ENCODE measurements at regions not wholly inside any gene's neighbourhood (a gene's known extent, or its start where the extent isn't known, plus 50 kb on each side); places are given as distances from the start of the nearest gene placed in this dataset.

DNA sequence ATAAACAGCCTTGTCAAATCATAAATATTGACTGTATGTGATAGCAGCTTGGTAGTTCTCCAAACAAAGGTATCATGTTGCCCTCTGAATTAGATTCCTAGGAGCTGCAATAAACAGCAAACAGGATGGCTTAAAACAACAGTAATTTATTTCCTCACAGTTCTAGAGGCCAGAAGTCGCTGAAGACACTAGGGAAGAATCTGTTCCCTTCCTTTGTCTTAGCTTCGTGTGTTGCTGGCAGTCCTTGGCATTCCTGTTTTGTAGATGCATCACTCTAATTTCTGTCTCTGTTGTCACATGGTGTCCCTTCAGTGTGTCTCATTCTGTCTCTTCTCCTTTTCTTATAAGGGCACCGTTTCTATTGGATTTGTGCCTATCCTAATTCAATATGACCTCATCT is 679.3 kb downstream of the OTOL1 start:
- DNase-seq, result no peak

DNA sequence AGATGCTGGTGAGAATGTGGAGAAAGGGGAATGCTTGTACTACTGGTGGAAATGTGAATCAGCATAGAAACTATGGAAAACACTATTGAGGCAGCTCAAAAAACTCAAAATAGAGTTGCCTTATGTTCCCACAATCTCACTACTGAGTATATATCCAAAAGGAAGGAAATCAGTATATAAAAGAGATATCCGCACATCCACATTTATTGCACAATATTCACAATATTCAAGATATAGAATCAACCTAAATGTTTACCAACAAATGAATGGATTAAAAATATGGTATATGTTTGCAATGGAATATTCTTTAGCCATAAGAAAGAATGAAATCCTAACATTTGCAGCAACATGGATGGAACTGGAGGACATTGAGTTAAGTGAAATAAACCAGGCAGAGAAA is 686.8 kb downstream of the OTOL1 start:
- no peak for DNase-seq

DNA sequence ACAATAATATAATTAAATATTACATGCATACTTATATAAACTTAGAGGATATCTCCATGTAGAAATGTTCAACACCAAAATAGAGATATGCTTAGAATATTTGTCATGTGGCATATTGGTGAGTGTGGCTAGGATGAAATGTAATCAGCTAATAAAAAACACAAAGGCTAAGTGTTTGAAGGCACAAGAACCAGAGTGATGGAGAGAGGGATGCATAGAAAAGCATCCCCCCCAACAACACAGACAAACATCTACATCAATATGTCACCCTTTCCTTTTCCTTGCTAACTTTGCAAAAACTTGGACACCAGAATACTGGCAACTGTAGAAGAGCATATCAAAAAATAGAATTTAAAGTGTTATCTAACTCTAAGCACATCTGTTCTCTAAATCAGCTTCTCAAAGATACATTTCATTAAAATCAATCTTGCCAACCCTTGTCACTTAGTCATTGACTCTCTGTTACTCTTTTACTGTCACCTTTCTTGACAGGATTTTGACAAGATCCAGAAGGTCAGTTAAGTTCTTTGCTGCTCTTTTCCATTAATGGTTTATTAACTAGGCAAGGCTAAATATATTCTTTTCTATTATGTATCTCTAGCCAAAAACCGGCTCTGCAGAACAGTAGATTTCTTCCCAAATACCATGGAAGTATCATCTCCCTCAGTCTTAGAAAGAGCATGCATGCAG is 695.9 kb downstream of the OTOL1 start:
- no peak for DNase-seq

DNA sequence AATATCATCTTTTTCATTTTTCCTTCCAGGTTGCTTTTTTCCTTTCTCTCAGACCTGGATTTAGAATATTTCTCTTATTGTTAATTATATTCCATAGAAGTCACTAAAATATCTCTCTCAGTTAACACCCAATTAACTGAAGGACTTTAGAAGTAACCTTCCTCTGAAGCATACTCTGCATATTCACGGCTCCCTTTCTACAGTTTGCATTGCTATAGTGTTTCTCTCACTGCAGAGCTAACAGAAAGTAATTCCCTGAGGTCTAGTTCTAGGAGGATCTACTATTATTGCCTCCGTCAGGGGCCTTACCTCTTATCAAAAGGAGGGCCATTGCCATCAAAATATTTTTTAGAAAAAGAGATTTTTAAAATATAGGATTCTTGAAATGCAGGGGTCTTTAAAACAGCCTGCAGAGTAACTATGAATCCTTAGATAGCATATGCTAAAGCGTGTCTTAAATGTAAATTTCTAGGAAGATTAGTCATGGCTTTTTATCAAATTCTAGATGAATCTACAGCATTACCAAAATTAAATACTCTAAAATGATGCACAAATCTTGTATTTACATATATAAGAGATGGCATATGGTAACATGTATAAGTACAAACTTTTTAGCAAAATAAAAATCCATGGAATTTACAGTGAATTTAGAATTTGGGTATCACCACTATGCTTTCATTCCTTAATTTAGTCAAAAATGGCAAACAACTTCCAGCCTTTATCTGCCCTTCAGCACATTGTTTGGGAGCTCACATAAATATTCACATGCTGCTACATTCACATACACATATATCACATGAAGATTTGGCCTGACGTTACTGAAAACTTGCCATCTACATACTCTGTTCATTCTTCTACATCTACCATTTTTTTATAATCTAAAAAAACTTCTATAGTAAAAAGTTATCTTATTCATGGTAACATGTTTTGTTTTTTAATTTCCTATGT is 696.8 kb downstream of the OTOL1 start:
- DNase-seq, result no peak

DNA sequence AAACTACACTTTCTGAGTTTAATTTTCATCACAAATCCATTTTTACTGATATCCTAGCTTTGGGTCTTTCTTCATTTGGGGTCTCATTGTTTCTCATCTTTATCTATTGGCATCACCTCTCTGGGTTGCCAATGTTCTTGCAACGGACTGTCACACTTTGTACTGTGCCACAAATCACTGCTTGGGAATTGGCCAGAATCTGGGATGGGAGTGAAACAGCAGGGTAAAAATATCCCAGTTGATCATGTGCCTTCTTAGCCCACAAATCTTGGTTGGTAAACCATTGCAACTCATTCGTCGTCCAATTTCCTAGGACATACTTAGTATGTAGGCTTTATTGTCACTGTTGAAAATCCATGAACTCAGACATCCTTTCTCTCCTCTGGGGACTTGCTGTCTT is 698.5 kb downstream of the OTOL1 start:
- no peak for DNase-seq

DNA sequence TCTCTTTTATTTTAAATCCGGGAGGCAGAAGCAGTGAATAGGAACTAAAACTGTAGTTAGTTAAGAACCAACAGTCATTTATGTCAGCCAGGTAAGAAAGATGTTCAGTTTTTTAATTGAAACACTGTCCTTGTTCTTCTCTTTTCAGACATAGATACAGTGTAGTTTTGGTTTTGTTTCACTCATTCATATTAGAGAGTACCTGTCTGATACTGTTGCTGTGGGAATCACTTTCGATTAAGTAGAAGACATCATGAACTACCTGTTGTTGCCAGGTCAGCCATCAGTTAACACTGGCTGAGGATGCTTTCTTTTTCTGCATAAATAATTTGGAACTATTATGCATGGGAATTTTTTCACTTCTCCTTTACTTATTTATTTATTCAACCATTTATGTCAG is 700.4 kb downstream of the OTOL1 start:
- no peak for DNase-seq

DNA sequence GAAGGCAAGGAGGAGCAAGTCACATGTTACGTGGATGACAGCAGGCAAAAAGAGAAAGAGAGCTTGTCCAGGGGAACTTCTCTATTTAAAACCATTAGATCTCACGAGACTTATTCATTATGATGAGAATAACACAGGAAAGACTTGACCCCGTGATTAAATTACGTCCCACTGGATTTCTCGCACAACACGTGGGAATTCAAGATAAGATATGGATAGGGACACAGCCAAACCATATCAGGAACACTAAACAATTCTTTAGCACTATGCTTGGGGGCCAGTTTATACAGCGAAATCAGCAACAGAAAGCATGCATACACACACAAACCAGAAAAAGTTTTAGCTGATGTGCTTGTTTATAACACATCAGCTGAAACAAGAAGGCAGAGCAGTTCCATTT is 704.2 kb downstream of the OTOL1 start:
- no peak for DNase-seq

DNA sequence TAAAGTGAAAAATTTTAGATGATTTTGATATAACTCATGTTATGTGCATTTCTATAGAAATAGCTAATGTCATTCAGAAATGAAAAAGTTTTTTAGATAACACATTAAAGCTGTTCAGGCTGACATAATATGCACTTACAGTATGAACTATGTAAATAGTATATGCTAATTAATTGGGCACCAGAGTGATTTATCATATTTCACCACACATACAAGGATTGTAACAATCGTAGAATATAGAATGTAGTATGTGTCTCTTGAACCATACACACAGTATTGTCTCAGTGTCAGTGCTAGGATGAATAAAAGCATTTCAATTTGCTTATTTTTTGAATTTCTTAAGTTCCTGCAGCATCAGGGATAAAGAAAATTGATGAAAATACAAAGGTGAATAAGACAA is 710.0 kb downstream of the OTOL1 start:
- no peak for DNase-seq

DNA sequence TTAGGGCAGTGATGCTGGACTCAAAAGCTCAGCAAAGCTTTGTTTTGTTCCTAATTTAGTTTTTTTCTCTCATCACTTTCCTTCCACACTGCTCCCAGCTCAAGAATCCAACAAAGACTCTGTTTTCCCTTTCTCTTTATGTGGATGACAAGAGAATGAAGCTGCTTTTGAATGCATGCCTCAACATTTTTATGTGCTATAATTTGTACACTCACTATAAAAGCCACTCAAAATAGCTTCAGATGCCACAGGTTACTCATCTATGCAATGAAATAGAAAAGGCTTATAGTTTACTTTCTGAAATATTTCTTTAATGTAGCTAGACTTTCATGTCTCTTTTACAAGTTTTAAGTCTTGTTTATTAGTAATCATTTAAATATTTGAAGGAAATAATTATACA is 714.9 kb downstream of the OTOL1 start:
- DNase-seq, result no peak

DNA sequence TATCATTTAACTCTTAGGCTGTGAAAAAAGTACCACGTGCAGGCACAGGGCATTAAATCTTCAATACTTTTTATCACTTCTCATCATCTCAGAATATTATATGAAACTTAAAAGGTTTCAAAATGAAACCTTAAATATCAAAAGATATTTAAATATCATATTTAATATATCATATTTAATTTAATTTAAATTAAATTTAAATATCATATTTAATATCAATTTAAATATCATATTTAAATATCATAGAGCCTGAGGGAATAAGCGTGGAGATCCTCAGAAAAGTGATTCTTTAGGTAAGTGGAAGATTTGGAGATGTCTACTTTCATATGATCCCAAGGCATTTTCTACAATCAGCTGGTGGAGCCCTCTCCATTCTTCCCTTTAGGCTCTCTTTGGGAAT is 716.6 kb downstream of the OTOL1 start:
- DNase-seq, result no peak

DNA sequence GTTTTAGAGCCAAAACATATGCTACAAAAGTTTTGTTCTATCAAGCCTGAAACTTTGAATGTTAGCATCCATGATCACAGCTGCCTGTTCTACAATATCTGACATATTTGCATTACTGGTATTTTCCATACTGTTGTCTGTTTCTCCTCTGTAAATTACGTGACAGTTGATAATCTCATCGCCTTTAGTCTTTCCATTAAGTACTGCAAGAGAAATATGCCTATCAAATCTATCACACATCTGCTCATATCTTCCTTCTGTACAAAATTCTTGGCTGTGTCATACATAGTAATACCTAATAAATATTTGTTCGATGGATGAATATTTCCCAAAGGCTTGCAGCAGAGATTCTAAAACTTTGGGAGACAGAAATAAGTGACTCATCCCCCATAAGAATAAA is 717.3 kb downstream of the OTOL1 start:
- DNase-seq, result no peak

DNA sequence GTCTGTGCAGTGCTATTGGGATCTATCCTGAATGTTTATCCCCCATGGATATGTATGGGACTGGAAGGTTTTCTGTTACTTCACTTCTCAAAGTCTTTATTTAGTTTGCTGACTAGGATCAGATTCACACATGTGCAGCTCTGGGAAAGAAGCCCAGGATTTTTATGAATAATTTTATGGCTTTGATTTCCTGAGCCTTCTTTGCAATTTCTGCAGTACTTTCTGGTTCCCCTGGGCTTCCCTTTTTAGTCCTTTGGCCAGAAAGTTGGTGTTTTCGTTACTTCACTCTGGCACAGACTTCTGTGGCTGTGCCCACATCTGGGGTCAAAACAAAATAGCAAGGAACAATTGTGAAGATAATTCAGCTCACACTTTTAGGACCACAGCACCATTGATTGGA is 721.0 kb downstream of the OTOL1 start:
- DNase-seq, result no peak

DNA sequence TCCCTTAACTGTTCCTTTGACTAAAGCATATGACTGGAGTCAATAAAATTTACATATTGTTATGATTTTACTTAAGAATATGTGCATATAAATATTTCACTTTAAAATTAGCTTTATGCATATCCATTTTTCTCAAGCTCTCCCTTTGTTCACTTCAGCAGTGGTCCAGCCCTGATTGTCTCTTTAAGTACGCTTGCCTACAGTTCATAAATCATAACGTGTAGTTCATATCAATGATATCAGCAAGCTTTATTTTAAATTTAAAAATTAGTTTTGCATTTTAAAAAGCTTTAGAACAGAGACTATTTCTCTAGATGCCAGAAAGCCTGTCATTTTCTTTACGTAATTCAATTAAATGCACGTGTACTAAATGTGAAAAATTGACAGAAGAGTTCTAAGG is 721.9 kb downstream of the OTOL1 start:
- DNase-seq, result no peak

DNA sequence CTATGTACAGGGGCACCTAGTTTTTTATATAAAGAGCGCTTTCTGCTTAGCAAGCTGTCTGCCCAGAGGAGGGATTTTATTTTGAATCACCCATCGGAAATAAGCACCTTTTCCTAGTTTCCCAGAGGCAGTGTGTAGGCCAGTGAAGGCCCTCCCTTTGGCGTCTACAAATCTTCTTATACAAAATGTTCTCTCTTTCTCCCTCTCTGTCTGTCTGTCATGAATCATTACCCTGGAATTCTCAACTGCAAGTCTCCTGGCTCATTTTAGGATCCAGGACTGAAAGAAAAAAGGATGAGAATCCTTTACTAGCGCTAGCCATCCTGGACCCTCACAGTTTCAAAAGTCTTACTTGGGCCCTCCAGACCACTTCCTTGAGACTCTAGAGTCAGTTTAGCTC is 728.1 kb downstream of the OTOL1 start:
- no peak for DNase-seq

DNA sequence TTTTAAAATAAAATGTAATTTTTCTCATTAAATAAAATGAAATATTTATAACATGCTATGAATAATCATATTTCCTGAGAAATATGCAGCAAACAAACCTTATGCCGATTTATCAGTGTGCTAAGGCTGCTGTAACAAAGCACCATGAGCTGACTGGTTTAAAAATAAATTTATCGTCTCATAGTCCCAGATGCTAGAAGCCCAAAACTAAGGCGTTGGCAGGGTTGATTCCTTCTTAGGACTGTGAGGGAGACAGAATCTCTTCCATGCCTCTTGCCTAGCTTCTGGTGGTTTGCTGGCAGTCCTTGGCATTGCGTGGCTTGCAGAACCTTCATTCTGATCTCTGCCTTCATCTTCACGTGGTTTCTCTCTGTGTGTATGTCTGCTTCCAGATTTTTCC is 740.3 kb downstream of the OTOL1 start:
- DNase-seq, result no peak

DNA sequence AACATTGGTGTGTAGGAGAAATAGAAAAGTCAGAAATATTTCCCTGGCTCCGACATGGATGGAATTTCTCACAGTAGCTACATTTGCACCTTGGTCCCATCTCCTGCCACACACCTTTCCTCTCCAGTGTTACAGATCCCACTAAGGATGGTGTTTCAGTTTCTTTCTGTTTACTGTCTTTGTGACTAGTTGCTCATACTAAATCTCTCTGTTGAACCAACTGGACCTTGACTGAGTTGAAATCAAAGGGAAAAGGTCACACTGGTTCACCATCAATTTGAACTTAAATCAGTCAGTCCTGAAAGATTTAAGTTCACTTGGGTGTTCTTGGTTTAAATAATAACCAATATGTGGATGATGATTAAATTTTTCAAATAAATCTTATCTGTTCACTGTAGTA is 754.2 kb downstream of the OTOL1 start:
- DNase-seq, result no peak

DNA sequence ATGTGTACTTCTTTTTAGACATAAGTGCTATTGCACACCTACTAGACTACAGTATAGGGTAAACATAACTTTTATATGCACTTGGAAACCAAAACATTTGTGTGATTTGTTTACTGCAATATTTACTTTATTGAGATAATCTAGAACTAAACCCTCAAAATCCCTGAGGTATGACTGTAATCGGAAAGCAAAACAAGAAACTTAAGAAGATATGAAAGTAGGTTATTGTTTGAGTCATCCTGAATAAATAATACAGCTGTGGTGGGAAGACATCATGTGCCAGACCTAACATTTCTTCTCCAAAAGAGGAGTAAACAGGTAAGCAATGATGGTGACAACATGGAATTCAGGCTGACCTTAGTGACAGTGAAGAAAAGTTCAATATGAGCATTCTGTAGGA is 765.5 kb downstream of the OTOL1 start:
- no peak for DNase-seq

DNA sequence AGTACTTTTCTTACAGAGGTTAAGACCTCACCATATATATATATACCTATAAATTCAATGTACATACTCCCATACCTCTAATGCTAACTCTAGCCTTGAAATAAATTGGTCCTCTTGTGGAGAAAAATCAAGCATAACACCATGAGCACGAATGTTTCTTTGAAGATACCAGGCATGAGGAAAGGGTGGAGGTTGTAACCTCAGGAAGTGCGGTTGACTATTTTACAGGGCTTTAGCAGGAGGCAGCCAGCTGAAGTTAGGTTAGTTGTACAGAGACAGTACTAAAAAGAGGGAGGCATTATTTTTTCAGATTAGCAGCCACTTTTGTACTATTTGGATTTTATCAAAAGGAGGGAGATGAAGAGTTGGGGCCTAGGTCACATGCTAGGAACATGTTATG is 767.0 kb downstream of the OTOL1 start:
- no peak for DNase-seq

DNA sequence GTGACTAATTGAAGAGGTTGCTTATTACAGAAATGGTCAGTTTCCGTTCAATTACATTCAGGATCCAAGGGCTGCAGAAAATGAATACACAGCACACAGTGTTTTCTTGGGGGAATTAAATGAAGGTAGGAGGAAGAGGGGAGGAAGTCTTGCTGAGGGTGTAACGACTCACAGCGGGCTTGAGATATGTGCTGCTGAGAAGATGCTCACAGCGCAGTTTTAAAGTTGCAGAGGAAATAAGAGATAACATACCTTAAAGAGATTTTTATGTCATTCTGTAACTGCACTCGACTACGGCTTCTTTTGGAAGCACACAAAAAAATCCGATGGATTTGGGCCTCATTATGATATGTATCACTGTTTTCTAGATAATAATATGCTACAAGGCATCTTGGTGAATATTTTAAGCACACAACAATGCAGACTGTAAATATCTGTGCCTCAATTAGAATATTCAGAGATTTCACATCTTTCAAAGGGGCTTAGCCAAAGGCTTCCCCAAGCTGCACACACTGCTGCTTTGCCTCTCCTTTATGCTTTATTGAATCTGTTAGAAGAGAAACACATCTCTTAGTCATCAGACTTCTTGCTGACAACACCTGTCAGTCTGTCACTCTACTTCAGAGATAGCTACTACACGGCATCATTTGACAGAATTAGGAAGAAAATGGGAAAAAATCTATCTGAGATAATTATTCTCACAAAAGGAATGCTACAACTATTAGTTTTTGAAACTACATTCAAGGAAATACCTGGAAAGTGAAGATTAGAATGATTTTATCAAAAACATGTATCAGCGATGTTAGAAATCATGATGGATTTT is 773.2 kb downstream of the OTOL1 start:
- no peak for DNase-seq

DNA sequence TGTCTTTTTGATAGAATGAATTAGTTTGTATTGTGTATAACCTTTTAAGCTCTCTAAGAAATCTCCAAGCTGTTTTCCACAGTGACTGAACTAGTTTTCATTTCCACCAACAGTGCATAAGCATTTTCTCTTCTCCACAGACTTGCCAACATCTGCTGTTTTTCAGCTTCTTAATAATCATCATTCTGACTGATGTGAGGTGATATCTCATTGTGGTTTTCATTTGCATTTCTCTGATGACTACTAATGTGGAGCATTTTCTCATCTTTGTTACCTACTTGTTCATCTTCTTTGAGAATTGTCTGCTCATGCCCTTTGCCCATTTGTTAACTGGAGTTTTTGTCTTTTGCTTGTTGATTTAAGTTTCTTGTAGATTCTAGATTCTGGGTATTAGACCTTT is 777.5 kb downstream of the OTOL1 start:
- DNase-seq, result no peak

DNA sequence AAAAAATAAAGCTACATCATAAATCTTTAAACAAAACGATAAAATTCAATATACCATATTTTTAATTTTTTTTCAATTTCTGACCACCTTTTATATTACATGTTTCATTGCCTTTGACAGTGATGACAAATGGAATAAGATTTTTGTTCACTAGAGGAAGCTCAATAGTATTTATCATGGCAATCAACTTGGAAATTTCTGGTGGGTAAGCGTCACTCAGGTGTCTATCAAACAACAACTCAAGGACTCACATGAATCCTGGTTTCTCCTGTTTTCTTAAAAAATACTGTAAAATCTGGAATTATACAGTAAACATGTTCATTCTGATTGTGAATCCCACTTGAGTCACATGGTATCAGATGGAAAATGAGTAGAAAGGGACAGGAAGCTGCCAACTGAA is 782.2 kb downstream of the OTOL1 start:
- no peak for DNase-seq

DNA sequence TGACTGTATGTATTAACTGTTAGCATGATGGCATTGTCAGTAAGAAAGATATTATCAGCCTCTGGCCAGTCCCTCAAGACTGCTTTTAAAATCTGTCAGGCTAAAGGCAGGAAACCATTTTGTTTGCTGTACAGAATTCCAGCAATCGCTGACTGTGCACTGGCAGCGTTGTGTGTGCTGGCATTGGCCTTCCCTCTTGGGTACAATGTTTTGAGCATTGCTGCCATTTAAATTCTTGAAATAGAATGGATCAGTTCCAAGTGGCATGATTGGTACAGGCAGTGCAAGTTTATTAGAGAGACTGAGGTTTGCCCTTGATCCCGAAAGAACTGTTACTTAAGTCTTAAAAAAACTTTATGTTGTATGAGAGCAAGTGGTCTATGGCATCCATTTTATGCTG is 788.7 kb downstream of the OTOL1 start:
- DNase-seq, result no peak

All from nucleus accumbens (tissue), 56 donors.